CD4-positive, alpha-beta T cell (primary cell): ENCODE measurements at regions not wholly inside any gene's neighbourhood (a gene's known extent, or its start where the extent isn't known, plus 50 kb on each side); places are given as distances from the start of the nearest gene placed in this dataset.

ENCODE experiments used
- ATAC-seq: fragments of 200-7000 bp; cut with Tn5 transposase; one replicate; pipeline ENCODE4 v1.10.0; 2022; ENCODE audit warnings: mild to moderate bottlenecking; ENCODE audit not compliant: poor library complexity
- CTCF ChIA-PET: fragments of 350-600 bp; sonication (Branson Sonifier 250); formaldehyde crosslinking; loops from one replicate; lab custom pipeline; 2021; ENCODE audit warnings: antibody characterized with exemption, inconsistent platforms; lab: Charles Lee
- POLR2A ChIA-PET: fragments of 350-600 bp; sonication (Branson Sonifier 250); formaldehyde crosslinking; loops from one replicate; lab custom pipeline; 2021; ENCODE audit warnings: antibody characterized with exemption, inconsistent platforms; lab: Charles Lee
- DNase-seq, 14 experiments: peaks; one replicate each; pipeline ENCODE4 v3.0.0-alpha.2; 2013 to 2020; ENCODE audit warnings: mixed read lengths in 2 of 14
- H3K27ac ChIP-seq, 2 donors: one replicate each; pipeline versions ENCODE4 v1.5.1 to v1.7.0; 2013; ENCODE audit warnings: low read length in 2 of 2, low read depth in 1 of 2, mild to moderate bottlenecking in 1 of 2
- H3K27me3 ChIP-seq, 2 experiments: 1 replicate in 1 of 2; 2 replicates in 1 of 2; pipeline versions ENCODE4 v1.6.1 to v1.7.0; 2013; ENCODE audit warnings: low read length in 2 of 2, control low read depth in 1 of 2, mild to moderate bottlenecking in 1 of 2, moderate library complexity in 1 of 2; ENCODE audit not compliant: insufficient read depth in 2 of 2, control insufficient read depth in 1 of 2
- H3K36me3 ChIP-seq: one replicate; pipeline ENCODE4 v1.6.1; 2013; ENCODE audit warnings: low read length, control low read depth; ENCODE audit not compliant: insufficient read depth
- H3K4me1 ChIP-seq: one replicate; pipeline ENCODE4 v1.6.1; 2013; ENCODE audit warnings: low read length, control low read depth; ENCODE audit not compliant: insufficient read depth
- H3K4me3 ChIP-seq: one replicate; pipeline ENCODE4 v1.5.1; 2013; ENCODE audit warnings: mild to moderate bottlenecking, low read length, moderate library complexity
- H3K9me3 ChIP-seq, 2 experiments: 1 replicate in 1 of 2; 2 replicates in 1 of 2; pipeline versions ENCODE4 v1.6.1 to v1.7.0; 2013; ENCODE audit warnings: low read length in 2 of 2, mild to moderate bottlenecking in 2 of 2, control low read depth in 1 of 2, moderate library complexity in 1 of 2; ENCODE audit not compliant: control insufficient read depth in 1 of 2, insufficient read depth in 1 of 2
- H3K27ac Mint-ChIP-seq: one replicate; pipeline ENCODE4 v1.8.0; 2020; ENCODE audit warnings: mixed read lengths
- H3K27me3 Mint-ChIP-seq: one replicate; pipeline ENCODE4 v1.8.0; 2021; ENCODE audit warnings: mixed read lengths
- H3K36me3 Mint-ChIP-seq: one replicate; pipeline ENCODE4 v1.8.0; 2021; ENCODE audit warnings: low read depth, mixed read lengths
- H3K4me1 Mint-ChIP-seq: one replicate; pipeline ENCODE4 v1.8.0; 2021; ENCODE audit warnings: low read depth, mixed read lengths
- H3K4me3 Mint-ChIP-seq: one replicate; pipeline ENCODE4 v1.8.0; 2020; ENCODE audit warnings: mild to moderate bottlenecking, mixed read lengths
- H3K9me3 Mint-ChIP-seq: one replicate; pipeline ENCODE4 v1.8.0; 2020; ENCODE audit warnings: mixed read lengths
- intact Hi-C, 2 experiments: fragments of 100-400 bp; cut with DNase I in 1 of 2; cut with micrococcal nuclease in 1 of 2; formaldehyde crosslinking; loops; one replicate each; pipeline versions ENCODE4 v1.15.1 to v1.9.0; 2023 to 2025; cut with DNase I, micrococcal nuclease
- TF ChIP-seq, protein P1 (sequence below): fragments of 200-600 bp; IDR thresholded peaks from one replicate; pipeline ENCODE4 v1.8.0; 2022; ENCODE audit warnings: antibody characterized with exemption, mild to moderate bottlenecking

- Mint-ChIP-seq H3K4me3 (no peak overlapping the region), H3K9me3 (peaks cover 11% of the 10 kb centered on the region), H3K36me3 (no peaks in the 10 kb centered on the region), H3K4me1 (no peaks in the 10 kb centered on the region), H3K27ac (no peak overlapping the region), H3K27me3 (peaks cover 35% of the 10 kb centered on the region)
- Histone ChIP-seq H3K4me1 (no peaks in the 10 kb centered on the region), H3K27me3 (peaks cover 0 to 15% of the 10 kb centered on the region in 2 experiments), H3K36me3 (no peaks in the 10 kb centered on the region), H3K4me3 (no peak overlapping the region), H3K9me3 (peaks cover 0 to 5% of the 10 kb centered on the region in 2 experiments), H3K27ac (no peak overlapping the region)
- ChIA-PET CTCF (interaction anchor here (0.5 kb wide), 1 partner anchor 469 kb away, joined by 3 read pairs; no protein-coding TSS in a partner anchor), POLR2A (no interaction called here)
- no peak for ATAC-seq
- no peak for DNase-seq
- intact Hi-C loops = no loop called here
- TF ChIP-seq, protein P1, sequence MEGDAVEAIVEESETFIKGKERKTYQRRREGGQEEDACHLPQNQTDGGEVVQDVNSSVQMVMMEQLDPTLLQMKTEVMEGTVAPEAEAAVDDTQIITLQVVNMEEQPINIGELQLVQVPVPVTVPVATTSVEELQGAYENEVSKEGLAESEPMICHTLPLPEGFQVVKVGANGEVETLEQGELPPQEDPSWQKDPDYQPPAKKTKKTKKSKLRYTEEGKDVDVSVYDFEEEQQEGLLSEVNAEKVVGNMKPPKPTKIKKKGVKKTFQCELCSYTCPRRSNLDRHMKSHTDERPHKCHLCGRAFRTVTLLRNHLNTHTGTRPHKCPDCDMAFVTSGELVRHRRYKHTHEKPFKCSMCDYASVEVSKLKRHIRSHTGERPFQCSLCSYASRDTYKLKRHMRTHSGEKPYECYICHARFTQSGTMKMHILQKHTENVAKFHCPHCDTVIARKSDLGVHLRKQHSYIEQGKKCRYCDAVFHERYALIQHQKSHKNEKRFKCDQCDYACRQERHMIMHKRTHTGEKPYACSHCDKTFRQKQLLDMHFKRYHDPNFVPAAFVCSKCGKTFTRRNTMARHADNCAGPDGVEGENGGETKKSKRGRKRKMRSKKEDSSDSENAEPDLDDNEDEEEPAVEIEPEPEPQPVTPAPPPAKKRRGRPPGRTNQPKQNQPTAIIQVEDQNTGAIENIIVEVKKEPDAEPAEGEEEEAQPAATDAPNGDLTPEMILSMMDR = no peak
Observed at GRCh38 chr3:130601442-130601971, 84.5 kb downstream of the COL6A6 start.

- DNase-seq = no peak
- Histone ChIP-seq H3K27ac (no peak overlapping the region), H3K9me3 (peaks cover 5 to 19% of the 10 kb centered on the region in 2 experiments), H3K4me1 (no peaks in the 10 kb centered on the region), H3K27me3 (no peaks in the 10 kb centered on the region), H3K36me3 (no peaks in the 10 kb centered on the region), H3K4me3 (no peak overlapping the region)
- Mint-ChIP-seq H3K4me3 (no peak overlapping the region), H3K4me1 (no peaks in the 10 kb centered on the region), H3K36me3 (no peaks in the 10 kb centered on the region), H3K27ac (no peak overlapping the region), H3K9me3 (peaks cover 17% of the 10 kb centered on the region), H3K27me3 (peaks cover 6% of the 10 kb centered on the region)
- TF ChIP-seq, protein P1 = no peak
- ChIA-PET CTCF (no interaction called here), POLR2A (no interaction called here)
- ATAC-seq = no peak
- intact Hi-C loops = no loop called here
Observed at GRCh38 chr3:130604806-130605205, 87.8 kb downstream of the COL6A6 start.

DNA sequence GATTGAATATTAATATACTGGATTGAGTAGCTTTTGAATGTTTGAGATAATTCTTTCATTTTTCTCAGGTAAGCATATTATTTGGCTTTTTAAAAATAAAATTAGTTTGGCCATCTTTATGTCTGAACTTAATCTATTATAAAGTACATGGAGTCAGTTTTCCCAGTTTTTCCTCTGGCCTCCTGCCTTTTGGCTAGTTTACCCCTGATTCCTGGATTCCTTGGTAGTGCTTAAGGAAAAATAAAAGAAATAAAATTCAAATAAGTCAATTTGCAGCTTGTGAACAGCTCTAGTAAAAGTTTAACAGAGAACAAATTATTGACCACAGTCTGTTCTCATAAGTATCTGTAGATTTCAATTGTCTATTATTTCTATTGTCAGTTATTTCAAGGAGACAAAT is 89.4 kb downstream of the COL6A6 start:
- Mint-ChIP-seq H3K4me3 (no peak overlapping the region), H3K9me3 (peaks cover 17% of the 10 kb centered on the region), H3K27ac (no peak overlapping the region), H3K4me1 (no peaks in the 10 kb centered on the region), H3K36me3 (no peaks in the 10 kb centered on the region), H3K27me3 (peaks cover 6% of the 10 kb centered on the region)
- H3K9me3 ChIP-seq = peaks cover 5 to 19% of the 10 kb centered on the region in 2 experiments
- intact Hi-C loops = no loop called here
- no peak overlapping the region for H3K4me3 ChIP-seq
- TF ChIP-seq, protein P1 = no peak
- H3K36me3 ChIP-seq = no peaks in the 10 kb centered on the region
- CTCF ChIA-PET = no interaction called here
- H3K4me1 ChIP-seq = no peaks in the 10 kb centered on the region
- ATAC-seq (no peak), DNase-seq (no peak)
- H3K27ac ChIP-seq = no peak overlapping the region
- POLR2A ChIA-PET = no interaction called here
- H3K27me3 ChIP-seq = no peaks in the 10 kb centered on the region
